Astrocyte (in vitro differentiated cells and primary cell): ENCODE measurements at regions not wholly inside any gene's neighbourhood (a gene's known extent, or its start where the extent isn't known, plus 50 kb on each side); places are given as distances from the start of the nearest gene placed in this dataset.

ENCODE experiments used
- DNase-seq: peaks from one replicate; pipeline ENCODE4 v3.0.0-alpha.2; 2010; ENCODE audit warnings: low read depth
- FAIRE-seq: peaks from 2 replicates; lab custom pipeline; 2011; peaks lifted over from hg19 to GRCh38; lab: Jason Lieb, UNC
- H2AFZ ChIP-seq: 2 replicates; pipeline ENCODE4 v1.6.0; 2012; ENCODE audit warnings: low read depth, low read length, inconsistent platforms
- H3K27ac ChIP-seq: 2 replicates; pipeline ENCODE4 v1.5.1; 2011; ENCODE audit warnings: low read depth, low read length, inconsistent platforms
- H3K27me3 ChIP-seq: 2 replicates; pipeline ENCODE4 v1.6.0; 2011; ENCODE audit warnings: low read length, inconsistent platforms; ENCODE audit not compliant: insufficient read depth
- H3K36me3 ChIP-seq: 2 replicates; pipeline ENCODE4 v1.5.1; 2011; ENCODE audit warnings: low read length, inconsistent platforms; ENCODE audit not compliant: insufficient read depth
- H3K4me1 ChIP-seq: 2 replicates; pipeline ENCODE4 v1.5.1; 2011; ENCODE audit warnings: low read length, inconsistent platforms; ENCODE audit not compliant: insufficient read depth
- H3K4me2 ChIP-seq: 2 replicates; pipeline ENCODE4 v1.6.0; 2012; ENCODE audit warnings: low read length, inconsistent platforms
- H3K4me3 ChIP-seq: 2 replicates; pipeline ENCODE4 v1.5.1; 2011; ENCODE audit warnings: low read depth, mild to moderate bottlenecking, low read length, inconsistent platforms; ENCODE audit not compliant: insufficient read depth
- H3K79me2 ChIP-seq: 2 replicates; pipeline ENCODE4 v1.6.0; 2012; ENCODE audit warnings: mild to moderate bottlenecking, low read length, inconsistent platforms; ENCODE audit not compliant: insufficient read depth
- H3K9ac ChIP-seq: 2 replicates; pipeline ENCODE4 v1.6.0; 2012; ENCODE audit warnings: mild to moderate bottlenecking, low read length, inconsistent platforms
- H3K9me3 ChIP-seq: 2 replicates; pipeline ENCODE4 v1.5.1; 2012; ENCODE audit warnings: low read depth, mild to moderate bottlenecking, low read length, inconsistent platforms; ENCODE audit not compliant: insufficient read depth
- H4K20me1 ChIP-seq: 2 replicates; pipeline ENCODE4 v1.6.0; 2012; ENCODE audit warnings: low read length, inconsistent platforms; ENCODE audit not compliant: insufficient read depth
- H3K27ac Mint-ChIP-seq: one replicate; pipeline ENCODE4 v1.8.0; 2021; ENCODE audit warnings: mild to moderate bottlenecking, mixed read lengths; ENCODE audit not compliant: unreplicated experiment
- H3K27me3 Mint-ChIP-seq: one replicate; pipeline ENCODE4 v1.8.0; 2021; ENCODE audit warnings: low read depth, mixed read lengths; ENCODE audit not compliant: unreplicated experiment
- H3K36me3 Mint-ChIP-seq: one replicate; pipeline ENCODE4 v1.8.0; 2021; ENCODE audit warnings: low read depth, mixed read lengths; ENCODE audit not compliant: unreplicated experiment
- H3K4me1 Mint-ChIP-seq: one replicate; pipeline ENCODE4 v1.8.0; 2021; ENCODE audit warnings: low read depth, mixed read lengths; ENCODE audit not compliant: unreplicated experiment
- H3K4me3 Mint-ChIP-seq: one replicate; pipeline ENCODE4 v1.8.0; 2021; ENCODE audit warnings: mild to moderate bottlenecking, moderate library complexity, mixed read lengths; ENCODE audit not compliant: unreplicated experiment
- H3K9me3 Mint-ChIP-seq: one replicate; pipeline ENCODE4 v1.8.0; 2021; ENCODE audit warnings: mild to moderate bottlenecking, mixed read lengths; ENCODE audit not compliant: unreplicated experiment
- CTCF ChIP-seq: IDR thresholded peaks from 2 replicates; pipeline ENCODE4 v1.5.1; 2011; ENCODE audit warnings: low read depth, mild to moderate bottlenecking, inconsistent platforms, low read length, moderate library complexity; ENCODE audit not compliant: insufficient read depth
- EZH2 ChIP-seq: IDR thresholded peaks from 2 replicates; pipeline ENCODE4 v1.6.1; 2012; ENCODE audit warnings: mild to moderate bottlenecking, low read length, inconsistent platforms; ENCODE audit not compliant: insufficient read depth

GRCh38 chr3:21331857-21332256 lies 419.2 kb downstream of the ZNF385D start:
- Mint-ChIP-seq H3K27ac (no peak overlapping the region), H3K4me1 (peaks cover 35% of the 10 kb centered on the region), H3K27me3 (no peaks in the 10 kb centered on the region), H3K4me3 (no peak overlapping the region), H3K9me3 (no peaks in the 10 kb centered on the region), H3K36me3 (no peaks in the 10 kb centered on the region)
- H3K79me2 ChIP-seq, result no peaks in the 10 kb centered on the region
- H2AFZ ChIP-seq, result no peak overlapping the region
- TF ChIP-seq CTCF, result no peak
- no peak for TF ChIP-seq EZH2
- peak; percentile 58 for FAIRE-seq
- no peaks in the 10 kb centered on the region for H3K36me3 ChIP-seq
- no peak overlapping the region for H3K27ac ChIP-seq
- no peaks in the 10 kb centered on the region for H3K27me3 ChIP-seq
- DNase-seq, result no peak
- no peak overlapping the region for H3K4me3 ChIP-seq
- no peak overlapping the region for H3K9ac ChIP-seq
- H3K4me2 ChIP-seq, result no peak overlapping the region
- H3K4me1 ChIP-seq, result peaks cover 7% of the 10 kb centered on the region
- no peaks in the 10 kb centered on the region for H3K9me3 ChIP-seq
- H4K20me1 ChIP-seq, result no peaks in the 10 kb centered on the region

- no peak for TF ChIP-seq EZH2
- TF ChIP-seq CTCF, result no peak
- Mint-ChIP-seq H3K4me3 (no peak overlapping the region), H3K27ac (no peak overlapping the region), H3K4me1 (peaks cover 39% of the 10 kb centered on the region), H3K36me3 (no peaks in the 10 kb centered on the region), H3K27me3 (no peaks in the 10 kb centered on the region), H3K9me3 (no peaks in the 10 kb centered on the region)
- Histone ChIP-seq H3K4me3 (no peak overlapping the region), H3K27ac (no peak overlapping the region), H3K36me3 (no peaks in the 10 kb centered on the region), H3K4me1 (peaks cover 12% of the 10 kb centered on the region), H3K9ac (no peak overlapping the region), H3K4me2 (no peak overlapping the region), H3K79me2 (no peaks in the 10 kb centered on the region), H3K9me3 (no peaks in the 10 kb centered on the region), H2AFZ (no peak overlapping the region), H3K27me3 (no peaks in the 10 kb centered on the region), H4K20me1 (no peaks in the 10 kb centered on the region)
- DNase-seq (no peak), FAIRE-seq (no peak)
Observed at GRCh38 chr3:21331321-21331720, 419.7 kb downstream of the ZNF385D start.

GRCh38 chr3:21330293-21330692 lies 420.7 kb downstream of the ZNF385D start:
- no peak overlapping the region for H3K27ac Mint-ChIP-seq
- Histone ChIP-seq H3K4me2 (no peak overlapping the region), H3K36me3 (no peaks in the 10 kb centered on the region), H2AFZ (no peak overlapping the region), H3K4me1 (peaks cover 13% of the 10 kb centered on the region), H3K27ac (no peak overlapping the region), H3K9ac (no peak overlapping the region), H4K20me1 (no peaks in the 10 kb centered on the region), H3K9me3 (no peaks in the 10 kb centered on the region), H3K27me3 (no peaks in the 10 kb centered on the region), H3K4me3 (no peak overlapping the region), H3K79me2 (no peaks in the 10 kb centered on the region)
- H3K27me3 Mint-ChIP-seq, result no peaks in the 10 kb centered on the region
- TF ChIP-seq EZH2, result no peak
- TF ChIP-seq CTCF, result no peak
- H3K4me1 Mint-ChIP-seq, result peaks cover 41% of the 10 kb centered on the region
- no peaks in the 10 kb centered on the region for H3K36me3 Mint-ChIP-seq
- DNase-seq (no peak), FAIRE-seq (no peak)
- no peak overlapping the region for H3K4me3 Mint-ChIP-seq
- no peaks in the 10 kb centered on the region for H3K9me3 Mint-ChIP-seq
